ENCODE measurements at regions not wholly inside any gene's neighbourhood (a gene's known extent, or its start where the extent isn't known, plus 50 kb on each side); places are given as distances from the start of the nearest gene placed in this dataset.

DNA sequence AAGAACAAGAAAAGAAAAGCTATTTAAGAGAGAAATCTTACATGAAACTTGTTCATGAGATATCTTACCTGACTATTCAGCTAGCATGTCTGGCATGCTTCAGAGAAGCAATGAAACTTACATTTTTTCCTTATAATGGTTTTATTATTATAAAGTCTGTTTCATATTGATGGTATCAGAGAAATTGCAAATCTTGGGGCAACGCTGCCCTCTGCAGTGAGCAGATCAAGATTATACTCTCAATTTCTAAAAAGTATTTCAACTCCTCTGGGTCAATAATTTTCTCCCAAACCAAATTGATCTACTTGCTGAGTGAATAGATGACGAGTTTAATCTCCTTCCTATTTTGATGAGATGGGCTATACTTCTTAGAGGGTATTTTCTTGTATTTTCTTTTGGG is 235.6 kb downstream of the NUP35 start:
- ChIA-PET CTCF (ENCODE audit: low intra/inter-chr PET ratio) (no interaction called here), POLR2A (no interaction called here)
- Histone ChIP-seq H3K9me3 (replicated peaks; ENCODE audit: control insufficient read depth, insufficient read depth, low read depth, low read length) (no peaks in the 10 kb centered on the region), H3K9ac (ENCODE audit: insufficient read depth in 1 of 2, low read depth in 2 of 2, low read length in 2 of 2) (no peak overlapping the region), H2AFZ (ENCODE audit: low read depth, low read length) (no peak overlapping the region), H3K79me2 (ENCODE audit: control insufficient read depth, insufficient read depth, low read length) (no peaks in the 10 kb centered on the region), H3K36me3 (ENCODE audit: control insufficient read depth, insufficient read depth, low read length) (no peaks in the 10 kb centered on the region), H4K20me1 (replicated peaks; ENCODE audit: control insufficient read depth, insufficient read depth, low read length) (no peaks in the 10 kb centered on the region), H3K4me3 (no peak overlapping the region), H3K4me1 (replicated peaks in 1 of 2; ENCODE audit: control insufficient read depth in 2 of 2, insufficient read depth in 2 of 2, low read length in 2 of 2) (no peaks in the 10 kb centered on the region), H3K27ac (ENCODE audit: extremely low read depth, low read depth, low read length) (no peak overlapping the region), H3K4me2 (ENCODE audit: insufficient read depth, low read length) (no peak overlapping the region), H3K9me1 (ENCODE audit: control insufficient read depth, insufficient read depth, low read length) (no peaks in the 10 kb centered on the region), H3K27me3 (ENCODE audit: control insufficient read depth in 2 of 2, insufficient read depth in 2 of 2, low read length in 2 of 2) (no peaks in the 10 kb centered on the region)
- DNase-seq (ENCODE audit: extremely low read depth in 1 of 4, low spot score in 3 of 4) (no peak), FAIRE-seq (no peak), ATAC-seq (no peak)
- TF ChIP-seq, protein P1, sequence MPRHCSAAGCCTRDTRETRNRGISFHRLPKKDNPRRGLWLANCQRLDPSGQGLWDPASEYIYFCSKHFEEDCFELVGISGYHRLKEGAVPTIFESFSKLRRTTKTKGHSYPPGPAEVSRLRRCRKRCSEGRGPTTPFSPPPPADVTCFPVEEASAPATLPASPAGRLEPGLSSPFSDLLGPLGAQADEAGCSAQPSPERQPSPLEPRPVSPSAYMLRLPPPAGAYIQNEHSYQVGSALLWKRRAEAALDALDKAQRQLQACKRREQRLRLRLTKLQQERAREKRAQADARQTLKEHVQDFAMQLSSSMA (CRISPR knock-in tag; IDR thresholded peaks at IDR 0.05), result no peak
- TF ChIP-seq MYC (IDR thresholded peaks at IDR 0.05; ENCODE audit: low read depth, low read length) (no peak), MYC (CRISPR knock-in tag; IDR thresholded peaks at IDR 0.05; ENCODE audit: borderline replicate concordance, low read depth) (no peak)
- in situ Hi-C loops (cut with MboI), result no loop called here
- 0% methylated on average over 2 of the region's 2 CpGs for WGBS (ENCODE audit: insufficient coverage, low coverage, missing lambda C conversion rate)
- intact Hi-C loops (cut with micrococcal nuclease), result loop anchor here (5.0 kb wide), 1 partner anchor 113 kb away; no protein-coding TSS in a partner anchor
- no TSS peak for BruUV-seq (replicated peaks)

DNA sequence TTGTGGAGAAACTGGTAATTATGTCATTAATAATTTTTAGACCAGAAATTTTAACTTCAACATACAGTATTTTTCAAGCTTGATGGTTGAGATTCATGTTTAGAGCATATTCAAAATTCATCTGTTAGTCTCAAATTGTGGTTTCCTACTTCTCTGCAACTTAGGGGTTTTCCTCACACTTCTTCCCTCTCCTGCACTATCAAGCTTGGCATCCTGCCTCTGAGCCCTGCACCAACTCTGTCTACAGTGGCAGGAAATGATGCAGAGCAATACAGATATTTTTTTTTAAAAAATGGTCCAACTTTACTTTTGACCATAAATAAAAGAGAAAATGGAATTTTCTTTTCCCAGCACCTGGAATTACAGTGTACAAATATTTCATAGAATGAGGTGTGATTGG is 247.3 kb downstream of the NUP35 start:
- no peaks in the 10 kb centered on the region for H3K27me3 ChIP-seq (ENCODE audit: control insufficient read depth in 2 of 2, insufficient read depth in 2 of 2, low read length in 2 of 2)
- no peak for DNase-seq (ENCODE audit: extremely low read depth in 1 of 4, low spot score in 3 of 4)
- BruUV-seq (replicated peaks), result no TSS peak
- in situ Hi-C loops (cut with MboI), result no loop called here
- H3K27ac ChIP-seq (ENCODE audit: extremely low read depth, low read depth, low read length), result no peak overlapping the region
- no peaks in the 10 kb centered on the region for H3K36me3 ChIP-seq (ENCODE audit: control insufficient read depth, insufficient read depth, low read length)
- no peak for FAIRE-seq
- H3K9me3 ChIP-seq (replicated peaks; ENCODE audit: control insufficient read depth, insufficient read depth, low read depth, low read length), result no peaks in the 10 kb centered on the region
- ChIA-PET POLR2A (no interaction called here), CTCF (ENCODE audit: low intra/inter-chr PET ratio) (no interaction called here)
- H3K9ac ChIP-seq (ENCODE audit: insufficient read depth in 1 of 2, low read depth in 2 of 2, low read length in 2 of 2), result no peak overlapping the region
- no peaks in the 10 kb centered on the region for H3K79me2 ChIP-seq (ENCODE audit: control insufficient read depth, insufficient read depth, low read length)
- no peak overlapping the region for H3K4me3 ChIP-seq
- no peaks in the 10 kb centered on the region for H3K4me1 ChIP-seq (replicated peaks in 1 of 2; ENCODE audit: control insufficient read depth in 2 of 2, insufficient read depth in 2 of 2, low read length in 2 of 2)
- H4K20me1 ChIP-seq (replicated peaks; ENCODE audit: control insufficient read depth, insufficient read depth, low read length), result no peaks in the 10 kb centered on the region
- no peak overlapping the region for H3K4me2 ChIP-seq (ENCODE audit: insufficient read depth, low read length)
- intact Hi-C loops (cut with micrococcal nuclease), result loop anchor here (5.0 kb wide), 1 partner anchor 51 kb away; no protein-coding TSS in a partner anchor
- H2AFZ ChIP-seq (ENCODE audit: low read depth, low read length), result no peak overlapping the region
- no peaks in the 10 kb centered on the region for H3K9me1 ChIP-seq (ENCODE audit: control insufficient read depth, insufficient read depth, low read length)
- no peak for ATAC-seq
- TF ChIP-seq ELF4 (CRISPR knock-in tag; IDR thresholded peaks at IDR 0.05), result no peak
- TF ChIP-seq ZNF311 (CRISPR knock-in tag; IDR thresholded peaks at IDR 0.05), result no peak
- TF ChIP-seq, protein P2, sequence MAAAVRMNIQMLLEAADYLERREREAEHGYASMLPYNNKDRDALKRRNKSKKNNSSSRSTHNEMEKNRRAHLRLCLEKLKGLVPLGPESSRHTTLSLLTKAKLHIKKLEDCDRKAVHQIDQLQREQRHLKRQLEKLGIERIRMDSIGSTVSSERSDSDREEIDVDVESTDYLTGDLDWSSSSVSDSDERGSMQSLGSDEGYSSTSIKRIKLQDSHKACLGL (CRISPR knock-in tag; IDR thresholded peaks at IDR 0.05; ENCODE audit: borderline replicate concordance, poor library complexity, severe bottlenecking), result no peak
- no peak for TF ChIP-seq ADNP (tag; IDR thresholded peaks at IDR 0.05)
- TF ChIP-seq, protein P3, sequence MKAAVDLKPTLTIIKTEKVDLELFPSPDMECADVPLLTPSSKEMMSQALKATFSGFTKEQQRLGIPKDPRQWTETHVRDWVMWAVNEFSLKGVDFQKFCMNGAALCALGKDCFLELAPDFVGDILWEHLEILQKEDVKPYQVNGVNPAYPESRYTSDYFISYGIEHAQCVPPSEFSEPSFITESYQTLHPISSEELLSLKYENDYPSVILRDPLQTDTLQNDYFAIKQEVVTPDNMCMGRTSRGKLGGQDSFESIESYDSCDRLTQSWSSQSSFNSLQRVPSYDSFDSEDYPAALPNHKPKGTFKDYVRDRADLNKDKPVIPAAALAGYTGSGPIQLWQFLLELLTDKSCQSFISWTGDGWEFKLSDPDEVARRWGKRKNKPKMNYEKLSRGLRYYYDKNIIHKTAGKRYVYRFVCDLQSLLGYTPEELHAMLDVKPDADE (conservative IDR thresholded peaks at IDR 0.05; ENCODE audit: control insufficient read depth, low read depth, low read length), result no peak
- TF ChIP-seq ZNF444 (CRISPR knock-in tag; IDR thresholded peaks at IDR 0.05), result no peak
- no peak for TF ChIP-seq ZKSCAN1 (IDR thresholded peaks at IDR 0.05; ENCODE audit: low read depth, low read length)
- TF ChIP-seq C11orf30 (IDR thresholded peaks at IDR 0.05; ENCODE audit: low read depth), result no peak
- no peak for TF ChIP-seq ATF1 (CRISPR knock-in tag; IDR thresholded peaks at IDR 0.05)
- TF ChIP-seq ATF1 (tag; IDR thresholded peaks at IDR 0.05), result no peak
- no peak for TF ChIP-seq ZBTB8A (IDR thresholded peaks at IDR 0.05; ENCODE audit: partially characterized antibody)
- TF ChIP-seq U2AF2 (optimal IDR thresholded peaks at IDR 0.05; ENCODE audit: low read depth, low read length), result no peak
- TF ChIP-seq ZNF717 (CRISPR knock-in tag; IDR thresholded peaks at IDR 0.05), result no peak
- no peak for TF ChIP-seq ETV1 (tag; conservative IDR thresholded peaks at IDR 0.05; ENCODE audit: low read depth)
- TF ChIP-seq ZFX (CRISPR knock-in tag; IDR thresholded peaks at IDR 0.05), result no peak
